Astrocyte (in vitro differentiated cells and primary cell): ENCODE measurements at regions not wholly inside any gene's neighbourhood (a gene's known extent, or its start where the extent isn't known, plus 50 kb on each side); places are given as distances from the start of the nearest gene placed in this dataset.

Source experiments
- DNase-seq: peaks from one replicate; pipeline ENCODE4 v3.0.0-alpha.2; 2010; ENCODE audit warnings: low read depth
- FAIRE-seq: peaks from 2 replicates; lab custom pipeline; 2011; peaks lifted over from hg19 to GRCh38; lab: Jason Lieb, UNC
- H2AFZ ChIP-seq: 2 replicates; pipeline ENCODE4 v1.6.0; 2012; ENCODE audit warnings: low read depth, low read length, inconsistent platforms
- H3K27ac ChIP-seq: 2 replicates; pipeline ENCODE4 v1.5.1; 2011; ENCODE audit warnings: low read depth, low read length, inconsistent platforms
- H3K27me3 ChIP-seq: 2 replicates; pipeline ENCODE4 v1.6.0; 2011; ENCODE audit warnings: low read length, inconsistent platforms; ENCODE audit not compliant: insufficient read depth
- H3K36me3 ChIP-seq: 2 replicates; pipeline ENCODE4 v1.5.1; 2011; ENCODE audit warnings: low read length, inconsistent platforms; ENCODE audit not compliant: insufficient read depth
- H3K4me1 ChIP-seq: 2 replicates; pipeline ENCODE4 v1.5.1; 2011; ENCODE audit warnings: low read length, inconsistent platforms; ENCODE audit not compliant: insufficient read depth
- H3K4me2 ChIP-seq: 2 replicates; pipeline ENCODE4 v1.6.0; 2012; ENCODE audit warnings: low read length, inconsistent platforms
- H3K4me3 ChIP-seq: 2 replicates; pipeline ENCODE4 v1.5.1; 2011; ENCODE audit warnings: low read depth, mild to moderate bottlenecking, low read length, inconsistent platforms; ENCODE audit not compliant: insufficient read depth
- H3K79me2 ChIP-seq: 2 replicates; pipeline ENCODE4 v1.6.0; 2012; ENCODE audit warnings: mild to moderate bottlenecking, low read length, inconsistent platforms; ENCODE audit not compliant: insufficient read depth
- H3K9ac ChIP-seq: 2 replicates; pipeline ENCODE4 v1.6.0; 2012; ENCODE audit warnings: mild to moderate bottlenecking, low read length, inconsistent platforms
- H3K9me3 ChIP-seq: 2 replicates; pipeline ENCODE4 v1.5.1; 2012; ENCODE audit warnings: low read depth, mild to moderate bottlenecking, low read length, inconsistent platforms; ENCODE audit not compliant: insufficient read depth
- H4K20me1 ChIP-seq: 2 replicates; pipeline ENCODE4 v1.6.0; 2012; ENCODE audit warnings: low read length, inconsistent platforms; ENCODE audit not compliant: insufficient read depth
- H3K27ac Mint-ChIP-seq: one replicate; pipeline ENCODE4 v1.8.0; 2021; ENCODE audit warnings: mild to moderate bottlenecking, mixed read lengths; ENCODE audit not compliant: unreplicated experiment
- H3K27me3 Mint-ChIP-seq: one replicate; pipeline ENCODE4 v1.8.0; 2021; ENCODE audit warnings: low read depth, mixed read lengths; ENCODE audit not compliant: unreplicated experiment
- H3K36me3 Mint-ChIP-seq: one replicate; pipeline ENCODE4 v1.8.0; 2021; ENCODE audit warnings: low read depth, mixed read lengths; ENCODE audit not compliant: unreplicated experiment
- H3K4me1 Mint-ChIP-seq: one replicate; pipeline ENCODE4 v1.8.0; 2021; ENCODE audit warnings: low read depth, mixed read lengths; ENCODE audit not compliant: unreplicated experiment
- H3K4me3 Mint-ChIP-seq: one replicate; pipeline ENCODE4 v1.8.0; 2021; ENCODE audit warnings: mild to moderate bottlenecking, moderate library complexity, mixed read lengths; ENCODE audit not compliant: unreplicated experiment
- H3K9me3 Mint-ChIP-seq: one replicate; pipeline ENCODE4 v1.8.0; 2021; ENCODE audit warnings: mild to moderate bottlenecking, mixed read lengths; ENCODE audit not compliant: unreplicated experiment
- CTCF ChIP-seq: IDR thresholded peaks from 2 replicates; pipeline ENCODE4 v1.5.1; 2011; ENCODE audit warnings: low read depth, mild to moderate bottlenecking, inconsistent platforms, low read length, moderate library complexity; ENCODE audit not compliant: insufficient read depth
- EZH2 ChIP-seq: IDR thresholded peaks from 2 replicates; pipeline ENCODE4 v1.6.1; 2012; ENCODE audit warnings: mild to moderate bottlenecking, low read length, inconsistent platforms; ENCODE audit not compliant: insufficient read depth

- peaks cover 25% of the 10 kb centered on the region for H3K4me1 ChIP-seq
- H3K36me3 ChIP-seq: no peaks in the 10 kb centered on the region
- H3K79me2 ChIP-seq: no peaks in the 10 kb centered on the region
- Mint-ChIP-seq H3K9me3 (peaks cover 20% of the 10 kb centered on the region), H3K27me3 (no peaks in the 10 kb centered on the region), H3K4me3 (no peak overlapping the region), H3K4me1 (peaks cover 44% of the 10 kb centered on the region), H3K27ac (peak overlapping the region; percentile 95), H3K36me3 (peaks cover 3% of the 10 kb centered on the region)
- H3K27me3 ChIP-seq: no peaks in the 10 kb centered on the region
- peak; percentile 18 for DNase-seq
- H3K27ac ChIP-seq: no peak overlapping the region
- H2AFZ ChIP-seq: peak overlapping the region; percentile 8
- no peak overlapping the region for H3K9ac ChIP-seq
- peaks cover 9% of the 10 kb centered on the region for H3K9me3 ChIP-seq
- H3K4me3 ChIP-seq: no peak overlapping the region
- peak overlapping the region; percentile 35 for H3K4me2 ChIP-seq
- H4K20me1 ChIP-seq: no peaks in the 10 kb centered on the region
- FAIRE-seq: peak; percentile 84
- no peak for TF ChIP-seq EZH2
- TF ChIP-seq CTCF: no peak
Measured at GRCh38 chr1:60960891-60961461, 121.4 kb upstream of the NFIA start.

DNA sequence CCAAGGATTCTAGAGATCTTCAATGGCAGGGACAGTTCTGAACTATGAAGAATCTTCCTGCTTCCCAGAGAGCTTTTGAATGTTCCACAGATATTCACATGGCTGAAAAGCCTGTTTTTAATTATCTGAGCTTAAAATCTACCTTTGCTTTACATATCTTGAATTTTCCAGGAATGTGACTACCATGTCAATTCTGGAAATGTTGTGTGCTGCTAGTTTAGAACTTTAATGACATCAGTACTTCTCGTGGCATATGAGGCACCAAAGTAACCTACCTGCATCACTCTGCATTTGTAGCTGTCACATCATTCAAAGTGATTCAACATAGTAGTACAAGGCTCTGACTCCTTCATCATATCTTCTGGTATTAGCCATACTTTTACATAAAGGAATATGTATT is 122.7 kb upstream of the NFIA start:
- DNase-seq: no peak
- Histone ChIP-seq H3K4me3 (no peak overlapping the region), H3K79me2 (no peaks in the 10 kb centered on the region), H3K27ac (no peak overlapping the region), H3K9ac (no peak overlapping the region), H4K20me1 (no peaks in the 10 kb centered on the region), H3K4me2 (no peak overlapping the region), H3K36me3 (no peaks in the 10 kb centered on the region), H3K27me3 (no peaks in the 10 kb centered on the region), H3K9me3 (no peaks in the 10 kb centered on the region), H3K4me1 (peaks cover 25% of the 10 kb centered on the region), H2AFZ (no peak overlapping the region)
- peaks cover 2% of the 10 kb centered on the region for H3K36me3 Mint-ChIP-seq
- no peak overlapping the region for H3K4me3 Mint-ChIP-seq
- no peak for TF ChIP-seq EZH2
- no peak for TF ChIP-seq CTCF
- no peaks in the 10 kb centered on the region for H3K27me3 Mint-ChIP-seq
- peaks cover 17% of the 10 kb centered on the region for H3K9me3 Mint-ChIP-seq
- no peak for FAIRE-seq
- no peak overlapping the region for H3K27ac Mint-ChIP-seq
- peaks cover 44% of the 10 kb centered on the region for H3K4me1 Mint-ChIP-seq

GRCh38 chr1:60958001-60958400 is 124.4 kb upstream of the NFIA start:
- Histone ChIP-seq H3K27ac (no peak overlapping the region), H2AFZ (no peak overlapping the region), H3K4me3 (no peak overlapping the region), H3K79me2 (no peaks in the 10 kb centered on the region), H3K27me3 (peaks cover 2% of the 10 kb centered on the region), H3K36me3 (no peaks in the 10 kb centered on the region), H3K4me1 (peaks cover 16% of the 10 kb centered on the region), H3K4me2 (no peak overlapping the region), H3K9ac (no peak overlapping the region), H4K20me1 (no peaks in the 10 kb centered on the region), H3K9me3 (no peaks in the 10 kb centered on the region)
- TF ChIP-seq EZH2: no peak
- TF ChIP-seq CTCF: no peak
- H3K27ac Mint-ChIP-seq: no peak overlapping the region
- H3K27me3 Mint-ChIP-seq: no peaks in the 10 kb centered on the region
- FAIRE-seq (no peak), DNase-seq (no peak)
- no peaks in the 10 kb centered on the region for H3K36me3 Mint-ChIP-seq
- peaks cover 10% of the 10 kb centered on the region for H3K9me3 Mint-ChIP-seq
- no peak overlapping the region for H3K4me3 Mint-ChIP-seq
- H3K4me1 Mint-ChIP-seq: peaks cover 34% of the 10 kb centered on the region
